AG08396 (cell line): ENCODE measurements at regions not wholly inside any gene's neighbourhood (a gene's known extent, or its start where the extent isn't known, plus 50 kb on each side); places are given as distances from the start of the nearest gene placed in this dataset.
"Not testable (repeated sequence)": the region's sequence is repeated elsewhere in the genome, so short reads cannot be mapped to it uniquely, and the experiment has no call there.

Experiments used
- DNase-seq: peaks from one replicate; pipeline ENCODE4 v3.0.0; 2012; ENCODE audit warnings: low spot score, mixed read lengths

DNA sequence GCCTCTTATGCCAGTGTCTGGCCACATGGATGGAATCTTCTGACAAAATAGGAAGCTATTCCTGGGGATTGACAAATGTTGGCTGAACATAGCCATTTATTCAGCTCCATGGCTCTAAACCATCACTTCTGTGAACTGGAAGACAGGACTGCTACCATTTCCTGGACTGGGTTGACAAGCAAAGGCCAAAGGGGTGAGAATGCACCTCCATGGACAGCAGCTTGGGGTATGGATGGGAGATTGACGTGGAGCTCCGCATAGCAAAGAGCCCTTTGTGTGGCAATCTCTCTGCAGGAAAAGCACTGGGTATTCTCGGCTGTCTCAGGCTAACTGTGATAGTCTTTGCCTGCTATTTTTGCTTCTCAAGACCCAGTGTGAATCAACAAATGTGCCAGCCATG is 223.0 kb upstream of the EGLN3 start:
- DNase-seq = no peak

- no peak for DNase-seq
Observed at GRCh38 chr14:34172550-34173368, 221.9 kb upstream of the EGLN3 start.

DNA sequence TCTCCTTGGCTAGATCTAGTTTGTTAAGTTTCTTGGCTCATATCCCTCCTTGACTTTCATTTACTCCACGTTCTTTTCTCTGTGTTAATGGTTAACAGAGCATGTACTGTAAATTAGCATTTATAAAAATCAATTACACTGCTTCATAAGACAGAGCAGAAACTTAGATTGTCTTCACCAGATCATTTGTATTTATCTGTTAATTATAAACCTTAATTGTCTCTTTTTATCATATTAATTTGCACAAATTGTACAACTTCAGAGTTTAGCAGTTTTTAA is 221.2 kb upstream of the EGLN3 start:
- DNase-seq = no peak

DNA sequence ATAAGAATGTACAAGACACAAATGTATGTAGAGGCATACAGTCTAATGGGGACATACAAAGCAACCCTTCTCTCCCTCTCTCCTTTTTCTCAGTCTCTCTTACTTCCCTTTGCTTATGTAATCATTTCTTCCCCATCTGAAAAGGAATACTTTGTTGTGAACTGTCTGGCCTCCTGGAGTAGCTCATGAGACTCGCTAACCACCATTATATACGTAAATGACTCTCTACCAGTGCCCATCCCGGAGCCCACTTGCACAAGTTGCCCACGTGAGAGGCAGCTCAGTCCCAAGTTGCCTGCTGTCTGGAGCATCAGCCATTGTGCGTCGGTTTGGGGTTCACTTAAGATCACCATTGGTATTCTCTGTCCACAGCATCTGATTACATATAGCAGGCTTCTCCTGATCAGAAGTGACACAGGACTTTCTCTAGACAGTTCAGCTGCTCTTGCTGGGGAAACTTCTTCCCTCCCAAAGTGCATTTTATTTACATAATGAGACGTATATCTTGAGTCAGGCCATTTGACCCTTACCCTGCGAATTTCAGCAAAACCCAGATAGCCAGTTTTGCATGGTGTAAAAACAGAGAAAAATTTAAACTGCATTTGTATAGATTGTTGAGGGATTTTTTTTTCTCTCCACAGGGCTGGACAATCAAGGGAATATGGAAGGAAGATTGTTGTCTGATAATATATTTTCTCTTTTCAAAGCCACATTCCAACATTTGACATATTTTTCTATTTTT is 220.7 kb upstream of the EGLN3 start:
- no peak for DNase-seq

GRCh38 chr14:34170882-34171281 is 220.0 kb upstream of the EGLN3 start:
- DNase-seq = no peak

DNA sequence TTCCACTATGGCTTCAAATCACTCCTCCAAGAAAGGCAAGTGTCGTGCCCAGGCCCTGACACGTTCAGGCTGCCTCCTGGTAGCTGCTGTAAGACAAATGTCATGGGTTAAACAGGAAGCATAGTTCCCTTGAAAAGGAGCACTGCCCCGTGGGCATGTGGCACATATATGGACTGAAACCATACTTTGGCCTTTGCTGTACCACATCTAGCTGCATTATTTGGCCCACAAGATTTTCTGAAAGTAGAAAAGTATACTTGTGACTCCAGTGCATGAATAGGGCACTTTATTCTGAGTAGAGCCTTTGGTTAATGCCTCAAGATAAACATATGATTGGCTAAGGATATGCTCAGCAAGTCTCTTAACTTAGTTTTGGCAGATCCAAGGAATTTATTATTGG is 218.7 kb upstream of the EGLN3 start:
- no peak for DNase-seq

DNA sequence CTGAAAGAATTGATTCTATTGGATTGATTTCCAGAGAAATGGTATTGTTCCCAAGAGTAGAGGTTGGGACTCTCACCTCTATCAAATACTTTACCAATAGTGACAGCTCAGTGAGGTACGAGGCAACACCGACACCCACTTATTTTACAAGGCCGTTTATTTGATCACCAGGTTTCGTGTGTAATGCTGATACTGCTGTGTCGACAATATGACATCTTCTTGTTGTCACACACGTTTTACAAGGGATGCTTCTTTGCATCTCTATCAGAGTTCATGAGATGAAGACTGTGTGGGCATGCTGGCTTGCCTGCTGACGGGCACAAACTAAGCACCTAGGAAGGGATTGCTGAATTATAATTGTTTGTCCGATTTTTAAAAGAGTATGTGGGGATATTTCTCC is 217.8 kb upstream of the EGLN3 start:
- DNase-seq = no peak

GRCh38 chr14:34165847-34166350 is 215.0 kb upstream of the EGLN3 start:
- no peak for DNase-seq

GRCh38 chr14:34164162-34164864 is 213.4 kb upstream of the EGLN3 start:
- DNase-seq = no peak

- no peak for DNase-seq
Observed at GRCh38 chr14:34161351-34162082, 210.6 kb upstream of the EGLN3 start.

DNA sequence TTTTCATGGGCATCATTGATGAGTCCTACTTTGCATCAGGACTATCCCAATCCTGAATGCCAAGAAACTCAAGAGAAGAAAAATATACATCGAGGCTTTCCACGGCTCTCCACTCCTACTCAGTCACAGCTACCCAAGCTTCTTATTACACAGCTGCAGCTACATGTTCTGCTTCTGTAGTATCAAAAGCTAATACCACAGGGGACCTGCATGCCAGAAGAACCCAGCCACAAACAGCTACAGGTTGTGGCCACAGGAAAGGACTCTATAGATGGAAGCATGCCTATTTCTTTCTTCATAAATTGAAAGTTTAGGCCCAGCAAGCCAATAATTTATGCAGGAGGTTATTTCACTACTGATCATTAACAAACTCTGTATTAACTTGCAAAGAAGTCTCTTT is 209.7 kb upstream of the EGLN3 start:
- no peak for DNase-seq

DNA sequence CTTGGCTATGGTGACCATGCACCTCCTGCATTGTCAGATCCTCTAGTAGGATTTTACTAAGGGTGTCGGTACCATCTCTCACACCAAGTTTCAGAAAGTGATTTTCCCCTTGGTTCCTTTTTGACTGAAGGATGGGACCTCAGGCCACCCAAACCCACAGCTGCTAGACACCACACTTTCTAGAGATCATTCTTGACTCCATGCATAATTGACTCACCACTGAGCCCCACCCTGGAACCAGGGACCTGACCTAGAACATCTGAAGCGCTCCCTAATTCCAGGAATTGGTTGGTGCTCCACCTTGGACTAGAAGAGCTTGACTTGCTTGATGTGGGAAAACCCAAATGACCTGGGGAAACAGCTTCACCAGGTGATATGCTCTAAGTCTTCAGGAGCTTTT is 206.8 kb upstream of the EGLN3 start:
- DNase-seq = no peak

GRCh38 chr14:34147461-34147860 is 196.6 kb upstream of the EGLN3 start:
- no peak for DNase-seq

GRCh38 chr14:34140127-34140526 is 189.3 kb upstream of the EGLN3 start:
- DNase-seq = not testable (repeated sequence)

DNA sequence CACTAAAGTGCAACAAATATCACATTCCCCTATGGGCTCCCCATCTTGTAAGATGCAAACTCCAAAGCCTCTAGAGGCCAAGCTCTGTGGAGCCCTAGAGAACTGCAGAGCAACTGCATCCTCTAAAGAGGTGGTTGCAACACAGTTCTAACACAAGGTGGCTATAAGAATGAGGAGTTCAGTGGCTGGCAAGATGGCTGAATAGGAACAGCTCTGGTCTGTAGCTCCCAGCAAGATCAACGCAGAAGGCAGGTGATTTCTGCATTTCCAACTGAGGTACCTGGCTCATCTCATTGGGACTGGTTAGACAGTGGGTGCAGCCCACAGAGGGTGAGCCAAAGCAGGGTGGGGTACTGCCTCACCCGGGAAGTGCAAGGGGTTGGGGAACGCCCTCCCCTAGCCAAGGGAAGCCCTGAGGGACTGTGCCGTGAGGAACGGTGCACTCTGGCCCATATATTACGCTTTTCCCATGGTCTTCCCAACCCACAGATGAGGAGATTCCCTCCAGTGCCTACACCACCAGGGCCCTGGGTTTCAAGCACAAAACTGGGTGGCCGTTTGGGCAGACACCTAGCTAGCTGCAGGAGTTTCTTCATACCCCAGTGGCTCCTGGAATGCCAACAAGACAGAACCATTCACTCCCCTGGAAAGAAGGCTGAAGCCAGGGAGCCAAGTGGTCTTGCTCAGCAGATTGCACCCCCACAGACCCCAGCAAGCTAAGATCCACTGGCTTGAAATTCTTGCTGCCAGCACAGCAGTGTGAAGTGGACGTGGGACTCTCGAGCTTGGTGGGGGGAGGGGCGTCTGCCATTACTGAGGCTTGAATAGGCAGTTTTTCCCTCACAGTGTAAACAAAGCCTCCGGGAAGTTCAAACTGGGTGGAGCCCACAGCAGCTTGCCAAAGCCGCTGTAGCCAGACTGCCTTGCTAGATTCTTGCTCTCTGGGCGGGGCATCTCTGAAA is 188.6 kb upstream of the EGLN3 start:
- DNase-seq = not testable (repeated sequence)

DNA sequence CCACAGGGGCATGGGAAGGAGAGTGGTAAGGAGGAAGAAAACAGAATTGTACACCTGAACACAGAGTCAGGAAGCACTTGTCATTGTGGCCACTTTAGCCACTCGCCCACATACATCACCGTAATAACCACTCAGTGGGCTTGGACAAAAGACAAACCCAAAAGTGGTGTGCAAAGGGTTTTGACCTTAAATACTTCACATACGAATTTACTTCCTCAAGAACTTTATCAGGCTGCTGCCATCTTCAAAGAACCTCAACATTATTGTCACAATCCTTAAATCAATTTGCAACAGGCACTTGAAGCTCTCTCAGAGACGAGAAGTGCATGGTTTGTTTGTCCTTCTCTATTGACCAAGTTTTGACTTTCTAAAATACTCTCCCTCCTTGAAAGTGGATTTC is 187.3 kb upstream of the EGLN3 start:
- DNase-seq = no peak

DNA sequence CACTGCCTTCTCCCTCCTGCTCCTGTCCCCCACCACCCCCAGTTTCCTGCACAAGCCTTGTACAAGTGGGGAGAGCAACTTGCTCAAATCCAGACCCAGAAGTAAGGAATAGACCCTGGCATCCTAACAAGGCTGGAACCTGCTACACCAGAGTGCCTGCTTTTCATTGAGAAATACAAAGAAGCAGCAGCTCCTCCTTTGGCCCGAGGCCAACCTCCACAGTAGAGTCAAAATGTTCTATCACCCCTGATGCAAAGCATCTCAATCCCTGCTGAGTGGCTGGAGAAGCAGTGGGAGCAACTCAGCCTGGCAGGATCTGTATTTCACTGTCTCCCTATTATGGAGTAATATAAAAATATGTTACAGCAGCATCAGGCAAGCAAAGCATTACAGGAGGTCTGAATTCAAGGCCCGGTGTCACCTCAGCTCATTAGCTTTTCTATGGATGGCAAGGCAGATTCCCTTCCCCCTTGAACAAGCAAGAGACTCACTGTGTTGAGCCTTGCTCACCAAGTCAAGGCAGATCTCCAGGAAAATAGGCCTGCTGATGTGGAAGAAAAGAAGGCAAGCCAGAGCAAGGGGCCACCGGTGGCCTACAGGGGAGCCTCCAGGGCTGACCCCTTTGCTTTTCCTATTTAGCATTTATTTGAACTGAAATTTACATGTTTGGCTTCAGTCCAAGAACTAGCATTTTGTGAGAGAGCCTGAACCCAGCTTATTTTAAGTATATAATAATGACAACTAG is 186.3 kb upstream of the EGLN3 start:
- DNase-seq = no peak

GRCh38 chr14:34135492-34135891 is 184.6 kb upstream of the EGLN3 start:
- no peak for DNase-seq

GRCh38 chr14:34134484-34134883 is 183.6 kb upstream of the EGLN3 start:
- no peak for DNase-seq

DNA sequence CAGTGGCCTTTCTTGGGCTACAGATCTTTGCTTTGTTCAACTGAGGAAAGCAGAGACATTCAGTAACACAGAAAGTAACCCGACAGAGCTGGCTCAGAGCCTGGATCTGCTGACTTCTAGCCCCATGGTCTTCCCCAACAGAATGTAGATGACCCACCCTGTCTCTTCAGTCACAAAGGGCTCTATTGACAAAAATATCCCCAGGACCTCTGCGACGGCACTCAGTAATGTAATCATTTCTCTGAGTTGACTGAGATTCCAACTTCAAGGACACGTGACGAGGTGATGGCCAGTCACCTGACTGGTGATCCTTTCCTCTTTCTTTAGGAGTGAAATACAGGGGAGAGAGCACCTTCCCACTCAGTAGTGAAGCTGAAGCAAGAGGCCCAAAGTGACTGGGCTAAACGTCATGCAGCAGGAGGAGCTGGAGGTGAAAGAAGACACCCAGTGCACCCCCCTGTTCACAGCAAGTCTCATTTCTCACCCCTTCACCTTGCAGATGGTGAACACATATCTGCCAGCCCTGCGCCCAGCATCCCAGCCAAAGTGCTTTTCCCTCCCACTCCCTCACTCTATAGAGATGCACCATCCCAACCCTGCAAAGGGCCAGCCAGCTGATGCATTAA is 179.2 kb upstream of the EGLN3 start:
- DNase-seq = no peak
